Stimulated activated CD4-positive, alpha-beta T cell treated with anti-CD3 and anti-CD28 coated beads, Interleukin-15, amount 100 ng/mL, for 24 hours (primary cell): ENCODE measurements at regions not wholly inside any gene's neighbourhood (a gene's known extent, or its start where the extent isn't known, plus 50 kb on each side); places are given as distances from the start of the nearest gene placed in this dataset.
"Not testable (repeated sequence)": the region's sequence is repeated elsewhere in the genome, so short reads cannot be mapped to it uniquely, and the experiment has no call there.

Source experiments
- DNase-seq: peaks from one replicate; pipeline ENCODE4 v3.0.0-alpha.2; 2020

- no peak for DNase-seq
Measured at GRCh38 chr4:23163647-23164436, 471.1 kb downstream of the GBA3 start.

- no peak for DNase-seq
Measured at GRCh38 chr4:23162275-23162674, 469.5 kb downstream of the GBA3 start.

GRCh38 chr4:23161787-23162186 is 469.1 kb downstream of the GBA3 start:
- no peak for DNase-seq

- no peak for DNase-seq
Measured at GRCh38 chr4:23153076-23153475, 460.3 kb downstream of the GBA3 start.

- DNase-seq = no peak
Measured at GRCh38 chr4:23149815-23150214, 457.1 kb downstream of the GBA3 start.

GRCh38 chr4:23144707-23145106 is 452.0 kb downstream of the GBA3 start:
- no peak for DNase-seq

GRCh38 chr4:23135792-23136645 is 443.3 kb downstream of the GBA3 start:
- peak; percentile 2 for DNase-seq

GRCh38 chr4:23134331-23134730 is 441.6 kb downstream of the GBA3 start:
- DNase-seq = no peak

GRCh38 chr4:23130845-23131244 is 438.1 kb downstream of the GBA3 start:
- no peak for DNase-seq

GRCh38 chr4:23125118-23125517 is 432.4 kb downstream of the GBA3 start:
- no peak for DNase-seq

GRCh38 chr4:23122666-23123400 is 430.1 kb downstream of the GBA3 start:
- DNase-seq = no peak

GRCh38 chr4:23120374-23120773 is 427.6 kb downstream of the GBA3 start:
- no peak for DNase-seq

- no peak for DNase-seq
Measured at GRCh38 chr4:23117826-23118225, 425.1 kb downstream of the GBA3 start.

- no peak for DNase-seq
Measured at GRCh38 chr4:23114538-23114937, 421.8 kb downstream of the GBA3 start.

GRCh38 chr4:23113104-23113503 is 420.4 kb downstream of the GBA3 start:
- no peak for DNase-seq

GRCh38 chr4:23106516-23106915 is 413.8 kb downstream of the GBA3 start:
- DNase-seq = no peak

- DNase-seq = no peak
Measured at GRCh38 chr4:23105759-23106370, 413.1 kb downstream of the GBA3 start.

GRCh38 chr4:23097251-23097650 is 404.5 kb downstream of the GBA3 start:
- no peak for DNase-seq

- no peak for DNase-seq
Measured at GRCh38 chr4:23091711-23092110, 399.0 kb downstream of the GBA3 start.

- DNase-seq = no peak
Measured at GRCh38 chr4:23085249-23085568, 392.5 kb downstream of the GBA3 start.

- no peak for DNase-seq
Measured at GRCh38 chr4:23084559-23085248, 392.0 kb downstream of the GBA3 start.

GRCh38 chr4:23083391-23083790 is 390.7 kb downstream of the GBA3 start:
- no peak for DNase-seq

GRCh38 chr4:23080171-23080570 is 387.4 kb downstream of the GBA3 start:
- DNase-seq = not testable (repeated sequence)
